Pons (tissue), 1 donor: ENCODE measurements at regions not wholly inside any gene's neighbourhood (a gene's known extent, or its start where the extent isn't known, plus 50 kb on each side); places are given as distances from the start of the nearest gene placed in this dataset.
"Not testable (repeated sequence)": the region's sequence is repeated elsewhere in the genome, so short reads cannot be mapped to it uniquely, and the experiment has no call there.

ENCODE experiments used
- DNase-seq: peaks from one replicate; pipeline ENCODE4 v3.0.0-alpha.2; 2016; ENCODE audit warnings: low spot score

GRCh38 chr15:66865622-66866611 is 163.9 kb downstream of the SMAD6 start:
- DNase-seq: peak; percentile 60

GRCh38 chr15:66866656-66867055 is 164.6 kb downstream of the SMAD6 start:
- DNase-seq: no peak

GRCh38 chr15:66868918-66869317 is 166.9 kb downstream of the SMAD6 start:
- DNase-seq: no peak

- no peak for DNase-seq
Observed at GRCh38 chr15:66870880-66871388, 168.9 kb downstream of the SMAD6 start.

GRCh38 chr15:66872405-66872804 is 170.4 kb downstream of the SMAD6 start:
- DNase-seq: no peak

- DNase-seq: not testable (repeated sequence)
Observed at GRCh38 chr15:66873331-66873730, 171.3 kb downstream of the SMAD6 start.

- no peak for DNase-seq
Observed at GRCh38 chr15:66873856-66874255, 171.8 kb downstream of the SMAD6 start.

- no peak for DNase-seq
Observed at GRCh38 chr15:66875588-66876420, 173.8 kb downstream of the SMAD6 start.

GRCh38 chr15:66876421-66876730 is 174.3 kb downstream of the SMAD6 start:
- DNase-seq: no peak

- DNase-seq: no peak
Observed at GRCh38 chr15:66876731-66877476, 174.9 kb downstream of the SMAD6 start.

- DNase-seq: no peak
Observed at GRCh38 chr15:66877477-66878271, 175.6 kb downstream of the SMAD6 start.

- DNase-seq: no peak
Observed at GRCh38 chr15:66878761-66879160, 176.7 kb downstream of the SMAD6 start.

GRCh38 chr15:66879531-66880368 is 177.7 kb downstream of the SMAD6 start:
- DNase-seq: no peak

GRCh38 chr15:66880380-66881155 is 178.5 kb downstream of the SMAD6 start:
- no peak for DNase-seq

- DNase-seq: no peak
Observed at GRCh38 chr15:66881173-66881905, 179.3 kb downstream of the SMAD6 start.

GRCh38 chr15:66882251-66883020 is 180.4 kb downstream of the SMAD6 start:
- DNase-seq: no peak

GRCh38 chr15:66883284-66883911 is 181.4 kb downstream of the SMAD6 start:
- peak; percentile 50 for DNase-seq
